Endodermal cell (in vitro differentiated cells): ENCODE measurements at regions not wholly inside any gene's neighbourhood (a gene's known extent, or its start where the extent isn't known, plus 50 kb on each side); places are given as distances from the start of the nearest gene placed in this dataset.

Source experiments
- DNase-seq: peaks from one replicate; pipeline ENCODE4 v3.0.0-alpha.2; 2017
- H3K27ac ChIP-seq: 2 replicates; pipeline ENCODE4 v1.5.1; 2013; ENCODE audit warnings: mild to moderate bottlenecking, low read depth, low read length, moderate library complexity
- H3K27me3 ChIP-seq: 2 replicates; pipeline ENCODE4 v1.6.1; 2013; ENCODE audit warnings: mild to moderate bottlenecking, low read length, moderate library complexity; ENCODE audit not compliant: insufficient read depth, control insufficient read depth, poor library complexity, severe bottlenecking
- H3K36me3 ChIP-seq: 2 replicates; pipeline ENCODE4 v1.7.0; 2013; ENCODE audit warnings: mild to moderate bottlenecking, low read length, moderate library complexity; ENCODE audit not compliant: control insufficient read depth, insufficient read depth
- H3K4me1 ChIP-seq: one replicate; pipeline ENCODE4 v1.7.0; 2013; ENCODE audit warnings: low read length; ENCODE audit not compliant: control insufficient read depth, insufficient read depth
- H3K4me3 ChIP-seq: 2 replicates; pipeline ENCODE4 v1.5.1; 2013; ENCODE audit warnings: mild to moderate bottlenecking, low read length, moderate library complexity
- H3K9ac ChIP-seq: 2 replicates; pipeline ENCODE4 v1.6.1; 2013; ENCODE audit warnings: mild to moderate bottlenecking, low read length, moderate library complexity; ENCODE audit not compliant: poor library complexity, severe bottlenecking; ENCODE audit errors: extremely low read depth
- H3K9me3 ChIP-seq: 2 replicates; pipeline ENCODE4 v1.6.1; 2013; ENCODE audit warnings: mild to moderate bottlenecking, low read length, moderate library complexity; ENCODE audit not compliant: control insufficient read depth
- H3K27ac Mint-ChIP-seq: 2 replicates; pipeline ENCODE4 v1.8.0; 2020; ENCODE audit warnings: mixed read lengths
- H3K27me3 Mint-ChIP-seq: 2 replicates; pipeline ENCODE4 v1.8.0; 2021; ENCODE audit warnings: mild to moderate bottlenecking, mixed read lengths; ENCODE audit not compliant: insufficient read depth
- H3K36me3 Mint-ChIP-seq: 2 replicates; pipeline ENCODE4 v1.8.0; 2020; ENCODE audit warnings: low read depth, mixed read lengths
- H3K4me1 Mint-ChIP-seq: 2 replicates; pipeline ENCODE4 v1.8.0; 2020; ENCODE audit warnings: mixed read lengths
- H3K4me3 Mint-ChIP-seq: 2 replicates; pipeline ENCODE4 v1.8.0; 2020; ENCODE audit warnings: mild to moderate bottlenecking, moderate library complexity, mixed read lengths
- H3K9me3 Mint-ChIP-seq: 2 replicates; pipeline ENCODE4 v1.8.0; 2020; ENCODE audit warnings: mild to moderate bottlenecking, mixed read lengths
- WGBS, 2 experiments: methylation state at CpG; one replicate each; pipeline versions ENCODE4 v1.1.5 to v1.1.7; 2013; ENCODE audit warnings: missing lambda C conversion rate in 2 of 2, mixed read lengths in 1 of 2; ENCODE audit not compliant: insufficient coverage in 1 of 2, insufficient read length in 1 of 2; 5-methylcytosine and 5-hydroxymethylcytosine counted together
- TF ChIP-seq, protein P1 (sequence below): fragments of 200-600 bp; sonication (generic); conservative IDR thresholded peaks from 2 replicates; pipeline ENCODE4 v1.5.0; 2021; ENCODE audit warnings: antibody characterized with exemption, mild to moderate bottlenecking

GRCh38 chr5:82639393-82640144 is 361.4 kb upstream of the RPS23 start:
- H3K4me1 ChIP-seq, result no peaks in the 10 kb centered on the region
- Mint-ChIP-seq H3K36me3 (no peaks in the 10 kb centered on the region), H3K4me3 (no peak overlapping the region), H3K4me1 (peaks cover 4% of the 10 kb centered on the region), H3K27me3 (no peaks in the 10 kb centered on the region), H3K9me3 (no peaks in the 10 kb centered on the region), H3K27ac (no peak overlapping the region)
- H3K9ac ChIP-seq, result no peak overlapping the region
- no peaks in the 10 kb centered on the region for H3K36me3 ChIP-seq
- TF ChIP-seq, protein P1, sequence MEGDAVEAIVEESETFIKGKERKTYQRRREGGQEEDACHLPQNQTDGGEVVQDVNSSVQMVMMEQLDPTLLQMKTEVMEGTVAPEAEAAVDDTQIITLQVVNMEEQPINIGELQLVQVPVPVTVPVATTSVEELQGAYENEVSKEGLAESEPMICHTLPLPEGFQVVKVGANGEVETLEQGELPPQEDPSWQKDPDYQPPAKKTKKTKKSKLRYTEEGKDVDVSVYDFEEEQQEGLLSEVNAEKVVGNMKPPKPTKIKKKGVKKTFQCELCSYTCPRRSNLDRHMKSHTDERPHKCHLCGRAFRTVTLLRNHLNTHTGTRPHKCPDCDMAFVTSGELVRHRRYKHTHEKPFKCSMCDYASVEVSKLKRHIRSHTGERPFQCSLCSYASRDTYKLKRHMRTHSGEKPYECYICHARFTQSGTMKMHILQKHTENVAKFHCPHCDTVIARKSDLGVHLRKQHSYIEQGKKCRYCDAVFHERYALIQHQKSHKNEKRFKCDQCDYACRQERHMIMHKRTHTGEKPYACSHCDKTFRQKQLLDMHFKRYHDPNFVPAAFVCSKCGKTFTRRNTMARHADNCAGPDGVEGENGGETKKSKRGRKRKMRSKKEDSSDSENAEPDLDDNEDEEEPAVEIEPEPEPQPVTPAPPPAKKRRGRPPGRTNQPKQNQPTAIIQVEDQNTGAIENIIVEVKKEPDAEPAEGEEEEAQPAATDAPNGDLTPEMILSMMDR, result no peak
- 83 to 85% methylated on average over 2 of the region's 2 CpGs for WGBS, 2 experiments
- no peaks in the 10 kb centered on the region for H3K9me3 ChIP-seq
- H3K27ac ChIP-seq, result no peak overlapping the region
- H3K4me3 ChIP-seq, result no peak overlapping the region
- no peak for DNase-seq
- H3K27me3 ChIP-seq, result no peaks in the 10 kb centered on the region

GRCh38 chr5:82636591-82636990 is 358.4 kb upstream of the RPS23 start:
- Histone ChIP-seq H3K9me3 (no peaks in the 10 kb centered on the region), H3K4me1 (no peaks in the 10 kb centered on the region), H3K27ac (no peak overlapping the region), H3K36me3 (no peaks in the 10 kb centered on the region), H3K27me3 (no peaks in the 10 kb centered on the region), H3K4me3 (no peak overlapping the region), H3K9ac (no peak overlapping the region)
- Mint-ChIP-seq H3K27ac (no peak overlapping the region), H3K4me1 (no peaks in the 10 kb centered on the region), H3K36me3 (no peaks in the 10 kb centered on the region), H3K9me3 (no peaks in the 10 kb centered on the region), H3K4me3 (no peak overlapping the region), H3K27me3 (no peaks in the 10 kb centered on the region)
- TF ChIP-seq, protein P1, result no peak
- DNase-seq, result no peak
- 91 to 100% methylated on average over 1 of the region's 1 CpG for WGBS, 2 experiments

DNA sequence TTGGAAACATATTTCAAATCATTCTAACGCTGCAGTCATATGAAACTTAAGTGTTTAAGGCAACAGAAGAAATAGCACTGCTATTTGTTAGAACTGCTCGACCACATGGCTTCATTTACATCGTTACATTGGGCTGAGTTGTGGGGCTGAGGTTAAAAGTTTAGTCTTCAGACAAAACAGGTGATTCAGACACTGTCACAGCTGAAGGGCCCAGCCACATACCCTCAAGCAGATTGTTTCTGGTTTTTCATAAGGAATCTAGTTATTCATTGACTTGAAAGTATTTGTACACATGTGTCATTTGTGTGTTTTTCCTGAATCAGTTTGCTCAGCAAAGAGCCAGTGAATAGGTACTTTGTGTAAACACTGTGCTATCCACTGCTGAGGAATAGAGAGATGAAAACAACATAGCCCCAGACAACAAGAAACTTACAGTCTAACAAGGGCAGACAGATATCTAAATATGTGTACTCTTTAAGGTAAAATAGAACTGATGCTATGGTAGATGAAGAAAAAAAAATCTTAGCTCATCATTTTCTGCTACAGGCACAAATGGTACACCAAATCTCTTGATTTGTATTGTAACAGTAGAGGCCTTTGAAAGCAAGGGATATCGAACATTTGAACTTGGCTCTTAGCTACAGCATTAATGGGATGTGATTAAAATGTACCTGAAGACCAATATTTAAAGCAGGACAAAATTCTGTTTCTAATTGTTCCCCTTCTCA is 357.6 kb upstream of the RPS23 start:
- Mint-ChIP-seq H3K27ac (no peak overlapping the region), H3K27me3 (no peaks in the 10 kb centered on the region), H3K4me1 (no peaks in the 10 kb centered on the region), H3K9me3 (no peaks in the 10 kb centered on the region), H3K4me3 (no peak overlapping the region), H3K36me3 (no peaks in the 10 kb centered on the region)
- H3K4me1 ChIP-seq, result no peaks in the 10 kb centered on the region
- 92 to 94% methylated on average over 3 to 4 of the region's 4 CpGs for WGBS, 2 experiments
- H3K27me3 ChIP-seq, result no peaks in the 10 kb centered on the region
- no peaks in the 10 kb centered on the region for H3K9me3 ChIP-seq
- H3K36me3 ChIP-seq, result no peaks in the 10 kb centered on the region
- TF ChIP-seq, protein P1, result no peak
- DNase-seq, result no peak
- no peak overlapping the region for H3K27ac ChIP-seq
- H3K9ac ChIP-seq, result no peak overlapping the region
- no peak overlapping the region for H3K4me3 ChIP-seq
